ENCODE measurements at regions not wholly inside any gene's neighbourhood (a gene's known extent, or its start where the extent isn't known, plus 50 kb on each side); places are given as distances from the start of the nearest gene placed in this dataset.

GRCh38 chr9:117547904-117548303 is 133.0 kb upstream of the ASTN2 start (continued):
- TF ChIP-seq ATF3 (IDR thresholded peaks at IDR 0.05; ENCODE audit: insufficient read depth, low read depth, low read length) (no peak), RXRA (IDR thresholded peaks at IDR 0.05; ENCODE audit: insufficient read depth, low read depth, low read length) (no peak)
